Peyer's patch (tissue), 4 donors: ENCODE measurements at regions not wholly inside any gene's neighbourhood (a gene's known extent, or its start where the extent isn't known, plus 50 kb on each side); places are given as distances from the start of the nearest gene placed in this dataset.
"Not testable (repeated sequence)": the region's sequence is repeated elsewhere in the genome, so short reads cannot be mapped to it uniquely, and the experiment has no call there.

Experiments used
- DNase-seq, 3 donors: peaks; one replicate each; pipeline ENCODE4 v3.0.0-alpha.2; 2017 to 2019
- H3K27ac ChIP-seq, 4 donors: fragments of 200-600 bp; sonication (generic); one replicate each; pipeline ENCODE4 v1.5.1; 2016 to 2019
- H3K27me3 ChIP-seq, 2 donors: fragments of 200-600 bp; sonication (generic); one replicate each; pipeline ENCODE4 v1.5.1; 2019
- H3K36me3 ChIP-seq, 3 donors: fragments of 200-600 bp; sonication (generic); one replicate each; pipeline ENCODE4 v1.5.1; 2016 to 2019
- H3K4me1 ChIP-seq, 4 donors: fragments of 200-600 bp; sonication (generic); one replicate each; pipeline ENCODE4 v1.5.1; 2016 to 2019
- H3K4me3 ChIP-seq, 4 donors: fragments of 200-600 bp; sonication (generic); 1 replicate in 3 of 4; 2 replicates in 1 of 4; pipeline ENCODE4 v1.5.1; 2016 to 2019; ENCODE audit warnings: mild to moderate bottlenecking in 1 of 4
- H3K9me3 ChIP-seq, 4 donors: fragments of 200-600 bp; sonication (generic); one replicate each; pipeline ENCODE4 v1.5.1; 2016 to 2019; ENCODE audit warnings: mild to moderate bottlenecking in 1 of 4
- CTCF ChIP-seq, 6 experiments: fragments of 450-650 bp in 4 of 6; fragments of 200-600 bp in 2 of 6; sonication (generic) in 1 of 6; IDR thresholded peaks; one replicate each; pipeline ENCODE4 v1.5.1; 2017 to 2019; ENCODE audit warnings: antibody characterized with exemption in 6 of 6, mild to moderate bottlenecking in 3 of 6, moderate library complexity in 1 of 6
- POLR2A ChIP-seq, 2 donors: fragments of 450-650 bp; IDR thresholded peaks; one replicate each; pipeline ENCODE4 v1.5.1; 2017; ENCODE audit warnings: antibody characterized with exemption in 2 of 2, mild to moderate bottlenecking in 2 of 2, moderate library complexity in 2 of 2

DNA sequence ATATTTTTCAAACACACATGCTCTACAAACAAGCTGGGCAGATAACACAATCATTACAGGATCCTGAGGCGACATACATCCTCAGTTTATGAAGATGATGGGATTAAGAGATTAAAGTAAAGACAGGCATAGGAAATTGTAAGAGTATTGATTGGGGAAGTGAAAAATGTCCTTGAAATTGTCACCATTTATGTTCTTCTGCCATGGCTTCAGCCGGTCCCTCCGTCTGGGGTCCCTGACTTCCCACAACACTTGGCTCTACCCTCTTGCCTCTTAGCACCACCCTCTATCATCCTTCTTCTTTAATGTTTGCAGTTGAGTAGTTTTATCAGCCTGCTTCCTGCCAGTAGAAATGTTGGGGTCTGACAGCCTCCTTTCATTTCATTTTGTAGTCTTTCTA, 244.4 kb downstream of the DAD1 start:
- no peak for DNase-seq
- no peaks in the 10 kb centered on the region for H3K9me3 ChIP-seq

DNA sequence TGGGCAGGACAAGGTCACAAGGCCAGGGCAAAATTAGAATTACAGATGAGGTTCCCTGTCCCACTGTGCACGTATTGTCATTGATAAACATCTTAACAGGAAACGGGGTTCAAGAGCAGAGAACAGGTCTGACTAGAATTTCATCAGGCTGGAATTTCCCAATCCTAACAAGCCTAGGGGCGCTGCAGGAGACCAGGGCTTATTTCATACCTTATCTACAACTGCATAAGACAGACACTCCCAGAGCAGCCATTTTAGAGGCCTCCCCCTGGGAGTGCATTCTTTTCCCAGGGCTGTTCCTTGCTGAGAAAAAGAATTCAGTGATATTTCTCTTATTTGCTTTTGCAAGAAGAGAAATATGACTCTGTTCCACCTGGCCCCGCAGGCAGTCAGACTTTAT, 244.8 kb downstream of the DAD1 start:
- not testable (repeated sequence) for DNase-seq, H3K27me3 ChIP-seq, H3K4me3 ChIP-seq, H3K27ac ChIP-seq, H3K36me3 ChIP-seq, H3K4me1 ChIP-seq, H3K9me3 ChIP-seq

More for the DNA sequence above, 244.4 kb downstream of the DAD1 start:
- Histone ChIP-seq H3K4me3 (no peak overlapping the region), H3K27me3 (no peaks in the 10 kb centered on the region), H3K4me1 (no peaks in the 10 kb centered on the region), H3K27ac (no peak overlapping the region), H3K36me3 (no peaks in the 10 kb centered on the region)
- no peak for TF ChIP-seq CTCF (IDR thresholded peaks at IDR 0.05)
- no peak for TF ChIP-seq POLR2A (IDR thresholded peaks at IDR 0.05)

DNA sequence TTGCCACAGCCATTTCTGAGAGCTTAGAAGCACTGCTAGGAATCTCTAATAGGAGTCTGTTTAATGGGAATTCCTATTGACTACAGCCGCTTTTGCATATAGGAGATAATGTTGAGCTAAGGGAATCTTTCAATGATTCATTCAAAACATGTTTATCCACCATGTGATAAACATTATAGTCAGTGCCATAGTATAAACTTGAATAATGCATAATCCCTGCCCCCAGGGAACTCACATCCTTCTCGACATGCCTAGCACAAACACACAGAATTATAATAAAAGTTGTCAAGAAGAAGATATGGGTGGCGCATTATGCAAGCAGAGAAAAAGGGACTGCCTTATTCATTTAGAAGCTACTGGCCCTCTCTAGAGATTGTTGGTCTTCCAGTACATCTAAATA, 248.0 kb downstream of the DAD1 start:
- Histone ChIP-seq H3K27ac (no peak overlapping the region), H3K4me3 (no peak overlapping the region), H3K9me3 (no peaks in the 10 kb centered on the region), H3K27me3 (no peaks in the 10 kb centered on the region), H3K4me1 (peaks cover 0 to 6% (median 0%) of the 10 kb centered on the region in 4 donors), H3K36me3 (no peaks in the 10 kb centered on the region)
- no peak for TF ChIP-seq POLR2A (IDR thresholded peaks at IDR 0.05)
- TF ChIP-seq CTCF (IDR thresholded peaks at IDR 0.05), result no peak
- no peak for DNase-seq

DNA sequence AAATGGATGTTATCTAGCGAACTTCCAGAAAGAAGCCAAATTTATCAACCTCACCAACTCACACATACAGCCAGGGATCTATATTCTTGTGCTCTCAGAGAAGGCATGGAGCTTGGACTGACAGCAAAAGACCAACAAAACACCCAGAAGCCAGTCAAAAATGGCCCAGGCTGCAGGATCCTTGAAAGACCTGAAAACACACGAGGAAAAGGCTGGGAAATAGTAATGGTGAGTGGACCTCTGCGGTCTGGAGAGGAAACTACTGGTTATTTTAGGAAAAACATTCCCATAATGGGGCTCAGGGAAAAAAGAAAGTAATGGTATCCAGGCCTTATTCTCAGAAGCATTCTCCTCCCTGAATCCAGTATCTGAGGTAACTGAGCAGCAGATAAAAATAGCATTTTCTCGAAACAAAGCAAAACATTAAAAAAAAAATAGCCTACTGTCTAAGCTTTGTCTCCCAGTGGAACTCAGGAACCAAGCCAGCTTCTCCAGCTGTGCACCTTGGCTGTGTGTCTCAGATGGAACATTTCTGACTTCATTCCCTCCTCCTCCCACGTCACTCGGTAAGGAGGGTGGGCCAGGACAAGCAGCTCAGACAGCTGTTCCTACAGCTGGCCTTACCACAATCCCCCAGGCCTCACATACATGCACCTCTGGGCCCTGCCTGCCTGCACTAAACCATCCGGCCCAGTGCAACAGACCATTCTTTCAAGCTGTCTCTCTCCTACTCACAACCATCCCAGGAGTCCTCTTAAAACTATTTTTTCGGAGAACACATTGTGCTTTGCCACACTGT, 249.9 kb downstream of the DAD1 start:
- peak; percentile 19 to 80 (median 48) for DNase-seq
- Histone ChIP-seq H3K9me3 (no peaks in the 10 kb centered on the region), H3K27me3 (no peaks in the 10 kb centered on the region), H3K36me3 (no peaks in the 10 kb centered on the region), H3K4me1 (peaks cover 0 to 10% (median 0%) of the 10 kb centered on the region in 4 donors), H3K4me3 (no peak overlapping the region), H3K27ac (peak overlapping the region in 3 of 4 donors; percentile 5 to 57 (median 52))
- TF ChIP-seq CTCF (IDR thresholded peaks at IDR 0.05) (no peak), POLR2A (IDR thresholded peaks at IDR 0.05) (no peak)

- no peaks in the 10 kb centered on the region for H3K9me3 ChIP-seq
- DNase-seq, result no peak
- H3K27me3 ChIP-seq, result no peaks in the 10 kb centered on the region
- no peak overlapping the region for H3K4me3 ChIP-seq
- peaks cover 0 to 17% (median 0%) of the 10 kb centered on the region in 4 donors for H3K4me1 ChIP-seq
- TF ChIP-seq CTCF (IDR thresholded peaks at IDR 0.05), result no peak
- TF ChIP-seq POLR2A (IDR thresholded peaks at IDR 0.05), result no peak
- H3K27ac ChIP-seq, result peak overlapping the region in 3 of 4 donors; percentile 5 to 51 (median 36)
- no peaks in the 10 kb centered on the region for H3K36me3 ChIP-seq
Measured at GRCh38 chr14:22338381-22338780, 250.6 kb downstream of the DAD1 start.

GRCh38 chr14:22337938-22338337, 251.1 kb downstream of the DAD1 start:
- peak overlapping the region in 3 of 4 donors; percentile 5 to 51 (median 36) for H3K27ac ChIP-seq
- no peak overlapping the region for H3K4me3 ChIP-seq
- no peaks in the 10 kb centered on the region for H3K9me3 ChIP-seq
- H3K36me3 ChIP-seq, result no peaks in the 10 kb centered on the region
- TF ChIP-seq CTCF (IDR thresholded peaks at IDR 0.05) (no peak), POLR2A (IDR thresholded peaks at IDR 0.05) (no peak)
- H3K27me3 ChIP-seq, result no peaks in the 10 kb centered on the region
- H3K4me1 ChIP-seq, result peaks cover 0 to 17% (median 0%) of the 10 kb centered on the region in 4 donors
- DNase-seq, result no peak
